Endodermal cell (in vitro differentiated cells): ENCODE measurements at regions not wholly inside any gene's neighbourhood (a gene's known extent, or its start where the extent isn't known, plus 50 kb on each side); places are given as distances from the start of the nearest gene placed in this dataset.

Experiments
- DNase-seq: peaks from one replicate; pipeline ENCODE4 v3.0.0-alpha.2; 2017
- H3K27ac ChIP-seq: 2 replicates; pipeline ENCODE4 v1.5.1; 2013; ENCODE audit warnings: mild to moderate bottlenecking, low read depth, low read length, moderate library complexity
- H3K27me3 ChIP-seq: 2 replicates; pipeline ENCODE4 v1.6.1; 2013; ENCODE audit warnings: mild to moderate bottlenecking, low read length, moderate library complexity; ENCODE audit not compliant: insufficient read depth, control insufficient read depth, poor library complexity, severe bottlenecking
- H3K36me3 ChIP-seq: 2 replicates; pipeline ENCODE4 v1.7.0; 2013; ENCODE audit warnings: mild to moderate bottlenecking, low read length, moderate library complexity; ENCODE audit not compliant: control insufficient read depth, insufficient read depth
- H3K4me1 ChIP-seq: one replicate; pipeline ENCODE4 v1.7.0; 2013; ENCODE audit warnings: low read length; ENCODE audit not compliant: control insufficient read depth, insufficient read depth
- H3K4me3 ChIP-seq: 2 replicates; pipeline ENCODE4 v1.5.1; 2013; ENCODE audit warnings: mild to moderate bottlenecking, low read length, moderate library complexity
- H3K9ac ChIP-seq: 2 replicates; pipeline ENCODE4 v1.6.1; 2013; ENCODE audit warnings: mild to moderate bottlenecking, low read length, moderate library complexity; ENCODE audit not compliant: poor library complexity, severe bottlenecking; ENCODE audit errors: extremely low read depth
- H3K9me3 ChIP-seq: 2 replicates; pipeline ENCODE4 v1.6.1; 2013; ENCODE audit warnings: mild to moderate bottlenecking, low read length, moderate library complexity; ENCODE audit not compliant: control insufficient read depth
- H3K27ac Mint-ChIP-seq: 2 replicates; pipeline ENCODE4 v1.8.0; 2020; ENCODE audit warnings: mixed read lengths
- H3K27me3 Mint-ChIP-seq: 2 replicates; pipeline ENCODE4 v1.8.0; 2021; ENCODE audit warnings: mild to moderate bottlenecking, mixed read lengths; ENCODE audit not compliant: insufficient read depth
- H3K36me3 Mint-ChIP-seq: 2 replicates; pipeline ENCODE4 v1.8.0; 2020; ENCODE audit warnings: low read depth, mixed read lengths
- H3K4me1 Mint-ChIP-seq: 2 replicates; pipeline ENCODE4 v1.8.0; 2020; ENCODE audit warnings: mixed read lengths
- H3K4me3 Mint-ChIP-seq: 2 replicates; pipeline ENCODE4 v1.8.0; 2020; ENCODE audit warnings: mild to moderate bottlenecking, moderate library complexity, mixed read lengths
- H3K9me3 Mint-ChIP-seq: 2 replicates; pipeline ENCODE4 v1.8.0; 2020; ENCODE audit warnings: mild to moderate bottlenecking, mixed read lengths
- CTCF ChIP-seq: fragments of 200-600 bp; sonication (generic); conservative IDR thresholded peaks from 2 replicates; pipeline ENCODE4 v1.5.0; 2021; ENCODE audit warnings: antibody characterized with exemption, mild to moderate bottlenecking
- WGBS, 2 experiments: methylation state at CpG; one replicate each; pipeline versions ENCODE4 v1.1.5 to v1.1.7; 2013; ENCODE audit warnings: missing lambda C conversion rate in 2 of 2, mixed read lengths in 1 of 2; ENCODE audit not compliant: insufficient coverage in 1 of 2, insufficient read length in 1 of 2; 5-methylcytosine and 5-hydroxymethylcytosine counted together

GRCh38 chr13:97124915-97125809, 97.0 kb upstream of the MBNL2 start:
- Mint-ChIP-seq H3K27ac (no peak overlapping the region), H3K4me3 (no peak overlapping the region)
- 71 to 77% methylated on average over 7 to 9 of the region's 9 CpGs for WGBS, 2 experiments

GRCh38 chr13:97125810-97126738, 96.1 kb upstream of the MBNL2 start:
- Mint-ChIP-seq H3K27ac (no peak overlapping the region), H3K36me3 (no peaks in the 10 kb centered on the region), H3K4me3 (no peak overlapping the region), H3K27me3 (peaks cover 10% of the 10 kb centered on the region), H3K4me1 (peaks cover 35% of the 10 kb centered on the region), H3K9me3 (no peaks in the 10 kb centered on the region)
- H3K9ac ChIP-seq = no peak overlapping the region
- TF ChIP-seq CTCF = no peak
- DNase-seq = no peak
- H3K9me3 ChIP-seq = no peaks in the 10 kb centered on the region
- peaks cover 20% of the 10 kb centered on the region for H3K4me1 ChIP-seq
- WGBS, 2 experiments = 94% methylated on average over 9 to 13 of the region's 13 CpGs
- no peak overlapping the region for H3K4me3 ChIP-seq
- no peak overlapping the region for H3K27ac ChIP-seq
- H3K27me3 ChIP-seq = peaks cover 3% of the 10 kb centered on the region
- no peaks in the 10 kb centered on the region for H3K36me3 ChIP-seq

More at GRCh38 chr13:97124915-97125809, 97.0 kb upstream of the MBNL2 start:
- Histone ChIP-seq H3K9me3 (no peaks in the 10 kb centered on the region), H3K27ac (no peak overlapping the region), H3K36me3 (no peaks in the 10 kb centered on the region), H3K4me3 (no peak overlapping the region), H3K9ac (no peak overlapping the region), H3K4me1 (peaks cover 20% of the 10 kb centered on the region), H3K27me3 (peaks cover 3% of the 10 kb centered on the region)
- Mint-ChIP-seq H3K4me1 (peaks cover 35% of the 10 kb centered on the region), H3K36me3 (no peaks in the 10 kb centered on the region), H3K27me3 (peaks cover 13% of the 10 kb centered on the region), H3K9me3 (no peaks in the 10 kb centered on the region)
- TF ChIP-seq CTCF = peak; percentile 26
- DNase-seq = no peak

- peaks cover 20% of the 10 kb centered on the region for H3K4me1 ChIP-seq
Observed at GRCh38 chr13:97127842-97128241, 94.3 kb upstream of the MBNL2 start.

More at GRCh38 chr13:97127842-97128241, 94.3 kb upstream of the MBNL2 start:
- TF ChIP-seq CTCF = no peak
- peaks cover 10% of the 10 kb centered on the region for H3K27me3 Mint-ChIP-seq
- DNase-seq = no peak
- H3K36me3 Mint-ChIP-seq = no peaks in the 10 kb centered on the region
- WGBS, 2 experiments = 91 to 100% methylated on average over 1 of the region's 1 CpG
- Histone ChIP-seq H3K4me3 (no peak overlapping the region), H3K9ac (no peak overlapping the region), H3K9me3 (no peaks in the 10 kb centered on the region), H3K27ac (no peak overlapping the region), H3K27me3 (peaks cover 3% of the 10 kb centered on the region), H3K36me3 (no peaks in the 10 kb centered on the region)
- H3K4me1 Mint-ChIP-seq = peaks cover 30% of the 10 kb centered on the region
- H3K27ac Mint-ChIP-seq = no peak overlapping the region
- no peaks in the 10 kb centered on the region for H3K9me3 Mint-ChIP-seq
- H3K4me3 Mint-ChIP-seq = no peak overlapping the region
